Left ventricle myocardium inferior (tissue), 1 donor: ENCODE measurements at regions not wholly inside any gene's neighbourhood (a gene's known extent, or its start where the extent isn't known, plus 50 kb on each side); places are given as distances from the start of the nearest gene placed in this dataset.
"Not testable (repeated sequence)": the region's sequence is repeated elsewhere in the genome, so short reads cannot be mapped to it uniquely, and the experiment has no call there.

ENCODE experiments used
- DNase-seq: peaks from one replicate; pipeline ENCODE4 v3.0.0-alpha.2; 2020
- H3K27ac ChIP-seq: fragments of 200-600 bp; replicated peaks from 2 replicates; pipeline ENCODE4 v1.8.0; 2021
- H3K27me3 ChIP-seq: fragments of 200-600 bp; 2 replicates; pipeline ENCODE4 v1.8.0; 2021; ENCODE audit warnings: low read depth
- H3K36me3 ChIP-seq: fragments of 200-600 bp; 2 replicates; pipeline ENCODE4 v1.8.0; 2021
- H3K4me1 ChIP-seq: fragments of 200-600 bp; 2 replicates; pipeline ENCODE4 v1.8.0; 2021
- H3K4me3 ChIP-seq: fragments of 200-600 bp; 2 replicates; pipeline ENCODE4 v1.8.0; 2021; ENCODE audit warnings: mild to moderate bottlenecking, moderate library complexity
- H3K9me3 ChIP-seq: fragments of 200-600 bp; replicated peaks from 2 replicates; pipeline ENCODE4 v1.8.0; 2021
- intact Hi-C: fragments of 100-400 bp; cut with micrococcal nuclease; formaldehyde crosslinking; loops from one replicate; pipeline ENCODE4 v1.11.0; 2022
- TF ChIP-seq, protein P1 (sequence below): fragments of 200-600 bp; IDR thresholded peaks from 2 replicates; pipeline ENCODE4 v1.8.0; 2021; ENCODE audit warnings: antibody characterized with exemption, mild to moderate bottlenecking, borderline replicate concordance
- donor health status: DM: no; HTN: yes; CAD: no; lungs with severe emphysema.

DNA sequence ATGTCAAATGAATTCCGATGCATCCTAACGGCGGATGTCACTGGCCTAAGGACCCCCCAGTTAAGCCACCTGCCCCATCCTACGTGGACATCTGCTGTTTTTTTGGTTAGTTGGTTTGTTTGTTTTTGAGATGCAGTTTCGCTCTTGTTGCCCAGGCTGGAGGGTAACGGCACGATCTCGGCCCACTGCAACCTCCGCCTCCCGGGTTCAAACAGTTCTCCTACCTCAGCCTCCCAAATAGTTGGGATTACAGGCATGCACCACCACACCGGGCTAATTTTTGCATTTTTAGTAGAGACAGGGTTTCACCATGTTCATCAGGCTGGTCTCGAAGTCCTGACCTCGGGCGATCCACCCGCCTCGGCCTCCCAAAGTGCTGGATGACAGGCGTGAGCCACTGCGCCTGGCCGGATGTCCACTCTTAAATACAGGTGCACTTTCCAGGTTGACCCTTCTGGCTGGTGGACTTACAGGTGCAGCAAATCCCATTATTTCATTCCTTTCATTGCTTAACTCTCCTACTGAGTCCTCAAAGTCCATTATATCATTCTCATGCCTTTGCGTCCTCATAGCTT is 206.2 kb downstream of the CRLF2 start:
- no peak overlapping the region for H3K27ac ChIP-seq
- no peaks in the 10 kb centered on the region for H3K27me3 ChIP-seq
- no peaks in the 10 kb centered on the region for H3K36me3 ChIP-seq
- no peaks in the 10 kb centered on the region for H3K4me1 ChIP-seq
- DNase-seq = no peak
- no peak overlapping the region for H3K4me3 ChIP-seq
- TF ChIP-seq, protein P1, sequence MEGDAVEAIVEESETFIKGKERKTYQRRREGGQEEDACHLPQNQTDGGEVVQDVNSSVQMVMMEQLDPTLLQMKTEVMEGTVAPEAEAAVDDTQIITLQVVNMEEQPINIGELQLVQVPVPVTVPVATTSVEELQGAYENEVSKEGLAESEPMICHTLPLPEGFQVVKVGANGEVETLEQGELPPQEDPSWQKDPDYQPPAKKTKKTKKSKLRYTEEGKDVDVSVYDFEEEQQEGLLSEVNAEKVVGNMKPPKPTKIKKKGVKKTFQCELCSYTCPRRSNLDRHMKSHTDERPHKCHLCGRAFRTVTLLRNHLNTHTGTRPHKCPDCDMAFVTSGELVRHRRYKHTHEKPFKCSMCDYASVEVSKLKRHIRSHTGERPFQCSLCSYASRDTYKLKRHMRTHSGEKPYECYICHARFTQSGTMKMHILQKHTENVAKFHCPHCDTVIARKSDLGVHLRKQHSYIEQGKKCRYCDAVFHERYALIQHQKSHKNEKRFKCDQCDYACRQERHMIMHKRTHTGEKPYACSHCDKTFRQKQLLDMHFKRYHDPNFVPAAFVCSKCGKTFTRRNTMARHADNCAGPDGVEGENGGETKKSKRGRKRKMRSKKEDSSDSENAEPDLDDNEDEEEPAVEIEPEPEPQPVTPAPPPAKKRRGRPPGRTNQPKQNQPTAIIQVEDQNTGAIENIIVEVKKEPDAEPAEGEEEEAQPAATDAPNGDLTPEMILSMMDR = no peak
- intact Hi-C loops = no loop called here
- no peaks in the 10 kb centered on the region for H3K9me3 ChIP-seq

DNA sequence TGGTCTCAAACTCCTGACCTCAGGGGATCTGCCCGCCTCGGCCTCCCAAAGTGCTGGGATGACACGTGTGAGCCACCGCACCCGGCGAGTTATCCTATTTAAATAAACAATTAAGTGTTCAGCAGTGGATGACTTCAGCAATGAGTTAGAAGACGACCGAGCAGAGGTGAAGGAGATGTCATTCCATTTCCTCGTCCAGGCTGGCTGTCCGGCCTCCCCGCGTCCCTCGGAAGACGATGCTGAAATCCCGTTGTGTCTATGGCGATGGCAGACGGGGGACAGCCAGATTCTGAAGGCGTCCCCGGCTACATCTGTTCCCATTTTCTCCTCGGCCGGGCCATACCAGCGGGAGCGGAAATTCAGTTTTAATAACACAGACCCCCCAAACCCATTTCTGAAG is 209.8 kb downstream of the CRLF2 start:
- Histone ChIP-seq H3K36me3 (no peaks in the 10 kb centered on the region), H3K4me1 (no peaks in the 10 kb centered on the region), H3K27ac (no peak overlapping the region), H3K27me3 (peaks cover 12% of the 10 kb centered on the region), H3K4me3 (no peak overlapping the region), H3K9me3 (no peaks in the 10 kb centered on the region)
- no peak for DNase-seq
- intact Hi-C loops = no loop called here
- TF ChIP-seq, protein P1 = no peak

DNA sequence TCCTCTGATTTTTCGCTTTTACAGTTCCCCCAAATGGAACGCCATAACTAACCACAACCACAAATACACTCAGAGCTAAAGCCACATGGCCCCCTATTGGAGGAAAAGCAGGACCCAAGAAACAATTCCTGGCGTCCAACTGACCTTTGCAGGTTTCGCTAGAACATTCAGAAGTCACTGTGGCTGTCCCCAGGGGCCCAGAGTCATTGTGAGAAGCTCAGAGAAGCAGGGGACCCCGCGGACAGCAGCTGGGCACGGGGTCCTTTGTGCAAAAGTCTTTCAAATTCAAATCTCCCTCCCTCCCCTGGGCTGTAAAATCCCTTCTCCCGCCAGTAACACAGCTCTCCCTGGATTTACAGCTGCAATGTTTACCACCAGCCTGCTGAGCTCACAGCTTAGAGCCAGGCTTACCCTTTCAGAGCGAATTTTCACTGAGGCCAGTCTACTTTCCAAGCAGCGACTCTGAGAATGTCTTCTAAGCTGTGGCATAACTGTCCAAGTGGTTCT is 214.8 kb downstream of the CRLF2 start:
- no peaks in the 10 kb centered on the region for H3K36me3 ChIP-seq
- no peak overlapping the region for H3K4me3 ChIP-seq
- TF ChIP-seq, protein P1 = no peak
- H3K4me1 ChIP-seq = no peaks in the 10 kb centered on the region
- H3K9me3 ChIP-seq = peaks cover 13% of the 10 kb centered on the region
- peaks cover 12% of the 10 kb centered on the region for H3K27me3 ChIP-seq
- no peak for DNase-seq
- intact Hi-C loops = no loop called here
- no peak overlapping the region for H3K27ac ChIP-seq

DNA sequence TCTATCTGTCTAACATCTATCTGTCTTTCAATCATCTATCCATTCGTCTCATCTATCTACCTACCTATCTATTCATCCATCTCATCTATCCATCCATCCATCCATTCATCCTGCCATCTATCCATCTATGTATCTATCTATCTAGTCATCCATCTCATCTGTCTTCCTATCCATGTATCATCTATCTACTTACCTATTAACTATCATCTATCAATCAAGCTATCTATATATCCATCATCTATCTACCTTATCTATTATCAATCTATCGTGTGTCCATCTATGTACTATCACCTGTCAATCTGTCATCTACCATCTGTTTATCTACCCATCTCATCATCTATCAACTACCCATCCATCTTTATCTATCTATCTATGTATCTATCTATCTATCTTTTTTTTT is 217.7 kb downstream of the CRLF2 start:
- Histone ChIP-seq H3K27me3 (peaks cover 12% of the 10 kb centered on the region), H3K4me1 (no peaks in the 10 kb centered on the region), H3K4me3 (no peak overlapping the region), H3K9me3 (peaks cover 18% of the 10 kb centered on the region), H3K36me3 (no peaks in the 10 kb centered on the region), H3K27ac (no peak overlapping the region)
- DNase-seq = no peak
- intact Hi-C loops = no loop called here
- TF ChIP-seq, protein P1 = no peak

DNA sequence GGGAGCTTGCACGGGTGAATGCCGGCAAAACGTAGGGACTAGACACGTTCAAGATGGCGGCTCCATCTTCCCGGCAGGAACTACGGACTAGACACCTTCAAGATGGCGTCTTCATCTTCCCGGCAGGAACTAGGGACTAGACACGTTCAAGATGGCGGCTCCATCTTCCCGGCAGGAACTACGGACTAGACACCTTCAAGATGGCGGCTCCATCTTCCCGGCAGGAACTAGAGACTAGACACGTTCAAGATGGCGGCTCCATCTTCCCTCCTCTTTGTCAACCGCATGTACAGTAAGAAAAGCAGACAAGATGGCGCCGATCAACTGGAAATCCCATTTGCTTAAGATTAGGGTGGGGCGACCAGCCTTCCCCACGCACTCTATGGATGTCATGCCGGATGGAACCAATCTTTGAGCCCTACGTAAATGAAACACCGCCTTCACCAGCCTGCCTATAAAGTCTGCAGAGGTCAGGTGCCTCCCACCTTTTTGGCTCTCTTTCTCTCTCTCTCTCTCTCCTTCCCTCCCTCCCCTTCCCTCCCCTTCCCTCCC is 222.4 kb downstream of the CRLF2 start:
- Histone ChIP-seq H3K4me1 (no peaks in the 10 kb centered on the region), H3K36me3 (no peaks in the 10 kb centered on the region), H3K4me3 (no peak overlapping the region), H3K27me3 (no peaks in the 10 kb centered on the region), H3K27ac (no peak overlapping the region), H3K9me3 (peaks cover 18% of the 10 kb centered on the region)
- TF ChIP-seq, protein P1 = no peak
- peak; percentile 25 for DNase-seq
- intact Hi-C loops = no loop called here

DNA sequence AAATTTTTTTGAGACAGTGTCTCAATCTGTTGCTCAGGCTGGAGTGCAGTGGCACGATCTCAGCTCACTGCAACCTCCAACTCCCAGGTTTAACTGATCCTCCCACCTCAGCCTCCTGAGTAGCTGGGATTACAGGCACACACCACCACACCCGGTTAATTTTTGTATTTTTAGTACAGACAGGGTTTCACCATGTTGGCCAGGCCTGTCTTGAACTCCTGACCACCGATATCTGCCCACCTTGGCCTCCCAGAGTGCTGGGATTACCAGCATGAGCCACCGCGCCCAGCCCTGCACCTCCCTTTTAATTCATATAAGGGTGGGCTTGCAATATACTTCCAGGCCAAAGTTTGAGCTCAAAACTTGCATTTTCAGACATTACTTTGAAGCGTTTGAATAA is 223.9 kb downstream of the CRLF2 start:
- DNase-seq, H3K4me3 ChIP-seq, H3K36me3 ChIP-seq, H3K27ac ChIP-seq, H3K27me3 ChIP-seq, H3K4me1 ChIP-seq, intact Hi-C loops: not testable (repeated sequence)
- H3K9me3 ChIP-seq = peaks cover 25% of the 10 kb centered on the region
